ENCODE measurements at regions not wholly inside any gene's neighbourhood (a gene's known extent, or its start where the extent isn't known, plus 50 kb on each side); places are given as distances from the start of the nearest gene placed in this dataset.
"Not testable (repeated sequence)": the region's sequence is repeated elsewhere in the genome, so short reads cannot be mapped to it uniquely, and the experiment has no call there.

DNA sequence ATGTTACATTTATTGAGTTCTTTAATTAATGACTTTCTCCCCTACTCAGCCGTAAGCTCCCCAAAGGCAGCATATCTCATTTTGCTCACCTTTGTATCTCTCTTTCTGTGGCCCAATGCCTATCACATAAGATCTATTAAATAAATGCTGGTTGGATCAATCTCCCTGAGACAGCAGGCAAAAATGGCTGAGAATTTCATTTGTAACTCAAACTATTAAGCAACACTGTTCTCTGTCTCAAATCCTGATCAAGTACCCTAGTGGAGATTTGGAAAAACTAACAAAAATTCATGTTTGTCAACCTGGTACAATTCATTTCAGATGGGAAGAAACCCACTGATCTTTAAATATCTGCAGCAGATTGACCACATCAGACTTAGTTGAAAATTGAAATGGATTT lies 127.4 kb downstream of the ZFAND4 start:
- Mint-ChIP-seq H3K4me3 (ENCODE audit: low read depth, unreplicated experiment) (no peak overlapping the region), H3K27me3 (ENCODE audit: unreplicated experiment) (no peaks in the 10 kb centered on the region), H3K9me3 (ENCODE audit: low read depth, unreplicated experiment) (no peaks in the 10 kb centered on the region), H3K27ac (ENCODE audit: unreplicated experiment) (no peak overlapping the region), H3K36me3 (ENCODE audit: insufficient read depth, unreplicated experiment) (no peaks in the 10 kb centered on the region), H3K4me1 (ENCODE audit: low read depth, unreplicated experiment) (no peaks in the 10 kb centered on the region)
- no TSS peak for BruUV-seq (replicated peaks)
- intact Hi-C loops (cut with micrococcal nuclease; ENCODE audit: unreplicated experiment), result no loop called here
- no peak for TF ChIP-seq CTCF (IDR thresholded peaks at IDR 0.05; ENCODE audit: unreplicated experiment)
- CTCF ChIA-PET, result no interaction called here
- no peak for DNase-seq

- DNase-seq, result no peak
- Mint-ChIP-seq H3K27ac (ENCODE audit: unreplicated experiment) (no peak overlapping the region), H3K27me3 (ENCODE audit: unreplicated experiment) (no peaks in the 10 kb centered on the region), H3K4me1 (ENCODE audit: low read depth, unreplicated experiment) (no peaks in the 10 kb centered on the region), H3K9me3 (ENCODE audit: low read depth, unreplicated experiment) (no peaks in the 10 kb centered on the region), H3K4me3 (ENCODE audit: low read depth, unreplicated experiment) (no peak overlapping the region), H3K36me3 (ENCODE audit: insufficient read depth, unreplicated experiment) (no peaks in the 10 kb centered on the region)
- BruUV-seq (replicated peaks), result no TSS peak
- TF ChIP-seq CTCF (IDR thresholded peaks at IDR 0.05; ENCODE audit: unreplicated experiment), result no peak
- intact Hi-C loops (cut with micrococcal nuclease; ENCODE audit: unreplicated experiment), result no loop called here
- CTCF ChIA-PET, result no interaction called here
These were observed 128.4 kb downstream of the ZFAND4 start for GRCh38 chr10:45544191-45544590.

DNA sequence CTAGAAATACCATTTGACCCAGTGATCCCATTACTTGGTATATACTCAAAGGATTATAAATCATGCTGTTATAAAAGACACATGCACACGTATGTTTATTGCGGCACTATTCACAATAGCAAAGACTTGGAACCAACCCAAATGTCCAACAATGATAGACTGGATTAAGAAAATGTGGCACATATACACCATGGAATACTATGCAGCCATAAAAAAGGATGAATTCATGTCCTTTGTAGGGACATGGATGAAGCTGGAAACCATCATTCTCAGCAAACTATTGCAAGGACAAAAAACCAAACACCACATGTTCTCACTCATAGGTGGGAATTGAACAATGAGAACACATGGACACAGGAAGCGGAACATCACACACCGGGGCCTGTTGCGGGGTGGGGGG lies 131.5 kb downstream of the ZFAND4 start:
- H3K9me3 Mint-ChIP-seq (ENCODE audit: low read depth, unreplicated experiment); CTCF ChIA-PET; H3K36me3 Mint-ChIP-seq (ENCODE audit: insufficient read depth, unreplicated experiment); intact Hi-C loops (cut with micrococcal nuclease; ENCODE audit: unreplicated experiment); H3K4me3 Mint-ChIP-seq (ENCODE audit: low read depth, unreplicated experiment); DNase-seq; H3K27me3 Mint-ChIP-seq (ENCODE audit: unreplicated experiment); H3K27ac Mint-ChIP-seq (ENCODE audit: unreplicated experiment); BruUV-seq (replicated peaks); H3K4me1 Mint-ChIP-seq (ENCODE audit: low read depth, unreplicated experiment): not testable (repeated sequence)

DNA sequence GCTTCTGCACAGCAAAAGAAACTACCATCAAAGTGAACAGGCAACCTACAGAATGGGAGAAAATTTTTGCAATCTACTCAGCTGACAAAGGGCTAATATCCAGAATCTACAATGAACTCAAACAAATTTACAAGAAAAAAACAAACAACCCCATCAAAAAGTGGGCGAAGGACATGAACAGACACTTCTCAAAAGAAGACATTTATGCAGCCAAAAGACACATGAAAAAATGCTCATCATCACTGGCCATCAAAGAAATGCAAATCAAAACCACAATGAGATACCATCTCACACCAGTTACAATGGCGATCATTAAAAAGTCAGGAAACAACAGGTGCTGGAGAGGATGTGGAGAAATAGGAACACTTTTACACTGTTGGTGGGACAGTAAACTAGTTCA lies 132.0 kb downstream of the ZFAND4 start:
- H3K27ac Mint-ChIP-seq (ENCODE audit: unreplicated experiment); intact Hi-C loops (cut with micrococcal nuclease; ENCODE audit: unreplicated experiment); H3K4me1 Mint-ChIP-seq (ENCODE audit: low read depth, unreplicated experiment); DNase-seq; BruUV-seq (replicated peaks); H3K27me3 Mint-ChIP-seq (ENCODE audit: unreplicated experiment); H3K4me3 Mint-ChIP-seq (ENCODE audit: low read depth, unreplicated experiment); H3K36me3 Mint-ChIP-seq (ENCODE audit: insufficient read depth, unreplicated experiment); CTCF ChIA-PET; H3K9me3 Mint-ChIP-seq (ENCODE audit: low read depth, unreplicated experiment): not testable (repeated sequence)

GRCh38 chr10:45539569-45539968 lies 133.0 kb downstream of the ZFAND4 start:
- H3K9me3 Mint-ChIP-seq (ENCODE audit: low read depth, unreplicated experiment); CTCF ChIA-PET; BruUV-seq (replicated peaks); intact Hi-C loops (cut with micrococcal nuclease; ENCODE audit: unreplicated experiment); H3K27ac Mint-ChIP-seq (ENCODE audit: unreplicated experiment); DNase-seq; H3K27me3 Mint-ChIP-seq (ENCODE audit: unreplicated experiment); H3K4me1 Mint-ChIP-seq (ENCODE audit: low read depth, unreplicated experiment); H3K36me3 Mint-ChIP-seq (ENCODE audit: insufficient read depth, unreplicated experiment); H3K4me3 Mint-ChIP-seq (ENCODE audit: low read depth, unreplicated experiment): not testable (repeated sequence)

GRCh38 chr10:45534572-45534971 lies 138.0 kb downstream of the ZFAND4 start:
- H3K4me1 Mint-ChIP-seq (ENCODE audit: low read depth, unreplicated experiment), result no peaks in the 10 kb centered on the region
- no peak for DNase-seq
- BruUV-seq (replicated peaks), result no TSS peak
- H3K27ac Mint-ChIP-seq (ENCODE audit: unreplicated experiment), result no peak overlapping the region
- H3K27me3 Mint-ChIP-seq (ENCODE audit: unreplicated experiment), result no peaks in the 10 kb centered on the region
- CTCF ChIA-PET, result no interaction called here
- H3K9me3 Mint-ChIP-seq (ENCODE audit: low read depth, unreplicated experiment), result no peaks in the 10 kb centered on the region
- H3K36me3 Mint-ChIP-seq (ENCODE audit: insufficient read depth, unreplicated experiment), result no peaks in the 10 kb centered on the region
- H3K4me3 Mint-ChIP-seq (ENCODE audit: low read depth, unreplicated experiment), result no peak overlapping the region
- TF ChIP-seq CTCF (IDR thresholded peaks at IDR 0.05; ENCODE audit: unreplicated experiment), result no peak
- intact Hi-C loops (cut with micrococcal nuclease; ENCODE audit: unreplicated experiment), result no loop called here

Measured in Calu3 (cell line).